Neural crest cell (in vitro differentiated cells): ENCODE measurements at regions not wholly inside any gene's neighbourhood (a gene's known extent, or its start where the extent isn't known, plus 50 kb on each side); places are given as distances from the start of the nearest gene placed in this dataset.

Experiments used
- DNase-seq: peaks from one replicate; pipeline ENCODE4 v3.0.0; 2021; ENCODE audit warnings: low read depth, mixed read lengths, low spot score
- H3K27ac Mint-ChIP-seq: one replicate; pipeline ENCODE4 v1.8.0; 2021; ENCODE audit warnings: mild to moderate bottlenecking, mixed read lengths; ENCODE audit not compliant: unreplicated experiment
- H3K27me3 Mint-ChIP-seq: 2 replicates; pipeline ENCODE4 v1.8.0; 2021; ENCODE audit warnings: low read depth, mild to moderate bottlenecking, mixed read lengths
- H3K36me3 Mint-ChIP-seq: 2 replicates; pipeline ENCODE4 v1.8.0; 2021; ENCODE audit warnings: low read depth, mild to moderate bottlenecking, mixed read lengths
- H3K4me1 Mint-ChIP-seq: 2 replicates; pipeline ENCODE4 v1.8.0; 2021; ENCODE audit warnings: mixed read lengths
- H3K4me3 Mint-ChIP-seq: one replicate; pipeline ENCODE4 v1.8.0; 2021; ENCODE audit warnings: mild to moderate bottlenecking, mixed read lengths
- H3K9me3 Mint-ChIP-seq: 2 replicates; pipeline ENCODE4 v1.8.0; 2021; ENCODE audit warnings: mixed read lengths
- CTCF ChIP-seq: fragments of 200-600 bp; sonication (generic); conservative IDR thresholded peaks from 2 replicates; pipeline ENCODE4 v1.5.0; 2021; ENCODE audit warnings: antibody characterized with exemption, mild to moderate bottlenecking

- H3K4me3 Mint-ChIP-seq, result no peak overlapping the region
- H3K27me3 Mint-ChIP-seq, result peaks cover 48% of the 10 kb centered on the region
- no peaks in the 10 kb centered on the region for H3K36me3 Mint-ChIP-seq
- DNase-seq, result no peak
- H3K4me1 Mint-ChIP-seq, result no peaks in the 10 kb centered on the region
- TF ChIP-seq CTCF, result no peak
- H3K27ac Mint-ChIP-seq, result no peak overlapping the region
- no peaks in the 10 kb centered on the region for H3K9me3 Mint-ChIP-seq
These were observed 125.0 kb upstream of the PITX1 start for GRCh38 chr5:135158982-135159381.

DNA sequence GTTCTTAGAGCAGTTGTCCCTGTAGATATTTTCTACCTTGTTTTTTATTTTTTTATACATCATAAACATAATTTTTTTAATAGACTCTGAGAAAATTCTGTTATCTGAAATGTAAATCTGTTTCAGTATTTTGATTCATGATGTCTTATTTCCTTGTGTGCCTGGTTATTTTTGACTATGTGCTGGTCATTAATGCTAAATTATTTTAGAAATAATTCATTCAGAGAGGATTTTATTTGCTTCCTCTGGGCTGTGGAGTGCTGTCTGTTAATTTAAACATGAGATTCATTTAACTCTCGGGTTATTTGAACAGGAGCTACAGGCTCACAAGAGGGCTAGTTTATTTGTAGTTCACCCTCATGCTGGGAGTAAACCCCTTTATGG, 124.3 kb upstream of the PITX1 start:
- H3K4me3 Mint-ChIP-seq, result no peak overlapping the region
- no peaks in the 10 kb centered on the region for H3K4me1 Mint-ChIP-seq
- no peaks in the 10 kb centered on the region for H3K36me3 Mint-ChIP-seq
- H3K27me3 Mint-ChIP-seq, result peaks cover 42% of the 10 kb centered on the region
- no peak overlapping the region for H3K27ac Mint-ChIP-seq
- no peak for TF ChIP-seq CTCF
- H3K9me3 Mint-ChIP-seq, result no peaks in the 10 kb centered on the region
- DNase-seq, result no peak

GRCh38 chr5:135157421-135158313, 123.6 kb upstream of the PITX1 start:
- H3K36me3 Mint-ChIP-seq, result no peaks in the 10 kb centered on the region
- no peak for TF ChIP-seq CTCF
- no peaks in the 10 kb centered on the region for H3K9me3 Mint-ChIP-seq
- H3K27ac Mint-ChIP-seq, result no peak overlapping the region
- H3K4me3 Mint-ChIP-seq, result no peak overlapping the region
- no peaks in the 10 kb centered on the region for H3K4me1 Mint-ChIP-seq
- peaks cover 36% of the 10 kb centered on the region for H3K27me3 Mint-ChIP-seq
- no peak for DNase-seq

DNA sequence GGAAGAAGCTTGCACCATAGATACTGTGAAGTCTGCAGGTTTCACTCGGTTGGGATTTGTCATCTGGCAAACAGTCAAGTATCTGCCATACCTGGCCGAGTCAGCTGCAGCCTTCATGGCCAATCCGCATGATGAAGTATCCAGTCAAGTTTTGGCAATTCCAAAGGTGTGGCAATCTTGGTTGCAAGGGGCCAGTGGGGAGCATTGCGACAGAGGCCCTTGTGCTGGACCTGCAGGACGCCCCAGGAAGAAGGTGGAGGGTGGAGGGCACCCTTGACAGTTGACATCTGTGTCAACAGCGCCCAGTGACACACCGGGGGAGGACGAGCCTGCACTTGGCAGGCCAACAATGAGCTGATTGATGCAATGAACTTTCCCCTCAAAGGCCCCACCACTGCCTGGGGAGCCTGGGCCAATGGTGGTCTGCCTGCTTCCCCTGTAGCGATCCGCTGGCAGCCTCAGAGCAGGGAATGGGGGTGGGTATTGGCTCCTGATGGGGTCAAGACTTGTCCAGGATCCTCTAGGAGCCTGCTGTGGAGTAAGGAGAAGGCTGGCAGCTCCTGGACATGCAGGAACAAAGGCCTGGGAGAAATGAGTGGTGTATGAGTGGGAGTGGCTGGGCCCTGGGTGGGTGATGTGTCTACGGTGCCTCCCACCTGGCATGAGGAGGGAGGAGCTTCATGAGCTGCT, 122.8 kb upstream of the PITX1 start:
- Mint-ChIP-seq H3K27ac (no peak overlapping the region), H3K4me3 (no peak overlapping the region), H3K36me3 (no peaks in the 10 kb centered on the region), H3K4me1 (no peaks in the 10 kb centered on the region), H3K27me3 (peaks cover 28% of the 10 kb centered on the region), H3K9me3 (no peaks in the 10 kb centered on the region)
- no peak for DNase-seq
- no peak for TF ChIP-seq CTCF

DNA sequence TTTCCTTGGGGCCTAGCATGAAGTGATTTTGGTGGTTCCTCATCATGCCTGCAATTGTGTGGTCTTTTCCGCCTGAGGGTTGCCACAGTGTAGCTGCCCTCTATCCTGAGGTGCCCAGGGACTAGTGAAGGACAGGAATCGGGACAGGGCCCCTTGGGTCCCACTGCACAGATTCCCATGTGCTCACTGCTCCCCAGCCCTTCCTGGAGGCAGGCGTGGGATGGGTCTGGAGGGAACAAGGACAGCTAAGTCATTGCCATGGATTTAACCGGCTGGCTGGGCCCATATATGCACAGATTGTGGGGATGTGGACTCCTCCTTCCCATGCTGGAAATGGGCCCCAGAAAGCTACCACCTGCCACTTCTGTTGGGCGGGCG, 122.3 kb upstream of the PITX1 start:
- Mint-ChIP-seq H3K27ac (no peak overlapping the region), H3K9me3 (no peaks in the 10 kb centered on the region), H3K4me3 (no peak overlapping the region), H3K27me3 (peaks cover 23% of the 10 kb centered on the region), H3K36me3 (no peaks in the 10 kb centered on the region), H3K4me1 (no peaks in the 10 kb centered on the region)
- DNase-seq, result no peak
- no peak for TF ChIP-seq CTCF
